Psoas muscle (tissue), 7 donors: ENCODE measurements at regions not wholly inside any gene's neighbourhood (a gene's known extent, or its start where the extent isn't known, plus 50 kb on each side); places are given as distances from the start of the nearest gene placed in this dataset.

Experiments
- ATAC-seq, 4 donors: fragments of 200-7000 bp; cut with Tn5 transposase; one replicate each; pipeline ENCODE4 v1.9.1; 2020; ENCODE audit warnings: moderate library complexity in 3 of 4, mild to moderate bottlenecking in 2 of 4
- DNase-seq, 2 donors: peaks; one replicate each; pipeline ENCODE4 v3.0.0-alpha.2; 2020
- H3K27ac ChIP-seq: fragments of 200-600 bp; one replicate; pipeline ENCODE4 v1.8.0; 2022
- H3K27me3 ChIP-seq, 3 donors: fragments of 200-600 bp in 1 of 3; one replicate each; pipeline versions ENCODE4 v1.6.1 to v1.8.0; 2013 to 2022; ENCODE audit warnings: low read length in 2 of 3, mild to moderate bottlenecking in 2 of 3, moderate library complexity in 1 of 3; ENCODE audit not compliant: insufficient read depth in 3 of 3
- H3K36me3 ChIP-seq, 2 donors: fragments of 200-600 bp in 1 of 2; one replicate each; pipeline versions ENCODE4 v1.6.1 to v1.8.0; 2013 to 2022; ENCODE audit warnings: low read depth in 1 of 2, mild to moderate bottlenecking in 1 of 2, moderate library complexity in 1 of 2; ENCODE audit not compliant: insufficient read depth in 1 of 2
- H3K4me1 ChIP-seq: fragments of 200-600 bp; one replicate; pipeline ENCODE4 v1.8.0; 2022
- H3K4me3 ChIP-seq: fragments of 200-600 bp; one replicate; pipeline ENCODE4 v1.8.0; 2022; ENCODE audit warnings: mild to moderate bottlenecking
- H3K9me3 ChIP-seq: fragments of 200-600 bp; one replicate; pipeline ENCODE4 v1.8.0; 2022
- WGBS, 3 donors: extraction: QIAGEN DNeasy Blood & Tissue Kit; methylation state at CpG; one replicate each; pipeline versions ENCODE4 v1.1.6 to v1.1.7; 2013; 5-methylcytosine and 5-hydroxymethylcytosine counted together
- intact Hi-C, 2 donors: fragments of 100-400 bp; cut with DNase I; formaldehyde crosslinking; loops; one replicate each; pipeline versions ENCODE4 v1.11.0 to v1.14.2; 2022
- TF ChIP-seq, protein P1 (sequence below): fragments of 200-600 bp; IDR thresholded peaks from one replicate; pipeline ENCODE4 v1.8.0; 2022; ENCODE audit warnings: antibody characterized with exemption
- donor health status: healthy with polysubstance abuse.
- donor health status: DM: no; HTN: no; CAD: no; lungs with moderate emphysema.
- donor health status: Bipolar disorder and iron deficiency.
- donor health status: healthy.
- donor health status: DM: yes; HTN: yes; CAD: no.
- donor health status: DM: no; HTN: no; CAD: no.
- donor health status: DM: yes; HTN: yes; CAD: no.

DNA sequence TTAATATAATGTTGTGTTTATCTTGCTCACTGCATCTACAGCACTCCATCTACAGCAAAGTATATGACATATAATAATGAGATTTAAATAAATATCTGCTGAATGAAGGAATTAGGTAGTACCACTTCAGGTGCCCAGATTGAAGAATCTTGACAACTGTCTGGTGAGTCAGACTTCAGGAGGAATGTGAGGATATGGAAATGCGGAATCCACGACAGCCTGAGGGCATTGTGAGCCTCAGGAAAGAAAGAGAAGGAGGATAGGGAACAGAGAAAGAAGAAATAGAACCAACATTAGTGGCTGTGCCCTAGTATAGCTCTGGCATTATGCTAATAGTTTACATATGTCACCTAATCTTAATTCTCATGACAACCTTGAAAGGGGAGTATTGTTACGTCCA lies 304.4 kb downstream of the AASDHPPT start:
- Histone ChIP-seq H3K36me3 (no peaks in the 10 kb centered on the region), H3K9me3 (no peaks in the 10 kb centered on the region), H3K27me3 (no peaks in the 10 kb centered on the region), H3K27ac (no peak overlapping the region), H3K4me1 (no peaks in the 10 kb centered on the region), H3K4me3 (no peak overlapping the region)
- no peak for ATAC-seq
- 83 to 85% (median 84%) methylated on average over 3 of the region's 3 CpGs for WGBS, 3 donors
- no peak for DNase-seq
- TF ChIP-seq, protein P1, sequence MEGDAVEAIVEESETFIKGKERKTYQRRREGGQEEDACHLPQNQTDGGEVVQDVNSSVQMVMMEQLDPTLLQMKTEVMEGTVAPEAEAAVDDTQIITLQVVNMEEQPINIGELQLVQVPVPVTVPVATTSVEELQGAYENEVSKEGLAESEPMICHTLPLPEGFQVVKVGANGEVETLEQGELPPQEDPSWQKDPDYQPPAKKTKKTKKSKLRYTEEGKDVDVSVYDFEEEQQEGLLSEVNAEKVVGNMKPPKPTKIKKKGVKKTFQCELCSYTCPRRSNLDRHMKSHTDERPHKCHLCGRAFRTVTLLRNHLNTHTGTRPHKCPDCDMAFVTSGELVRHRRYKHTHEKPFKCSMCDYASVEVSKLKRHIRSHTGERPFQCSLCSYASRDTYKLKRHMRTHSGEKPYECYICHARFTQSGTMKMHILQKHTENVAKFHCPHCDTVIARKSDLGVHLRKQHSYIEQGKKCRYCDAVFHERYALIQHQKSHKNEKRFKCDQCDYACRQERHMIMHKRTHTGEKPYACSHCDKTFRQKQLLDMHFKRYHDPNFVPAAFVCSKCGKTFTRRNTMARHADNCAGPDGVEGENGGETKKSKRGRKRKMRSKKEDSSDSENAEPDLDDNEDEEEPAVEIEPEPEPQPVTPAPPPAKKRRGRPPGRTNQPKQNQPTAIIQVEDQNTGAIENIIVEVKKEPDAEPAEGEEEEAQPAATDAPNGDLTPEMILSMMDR, result no peak
- intact Hi-C loops, result no loop called here

DNA sequence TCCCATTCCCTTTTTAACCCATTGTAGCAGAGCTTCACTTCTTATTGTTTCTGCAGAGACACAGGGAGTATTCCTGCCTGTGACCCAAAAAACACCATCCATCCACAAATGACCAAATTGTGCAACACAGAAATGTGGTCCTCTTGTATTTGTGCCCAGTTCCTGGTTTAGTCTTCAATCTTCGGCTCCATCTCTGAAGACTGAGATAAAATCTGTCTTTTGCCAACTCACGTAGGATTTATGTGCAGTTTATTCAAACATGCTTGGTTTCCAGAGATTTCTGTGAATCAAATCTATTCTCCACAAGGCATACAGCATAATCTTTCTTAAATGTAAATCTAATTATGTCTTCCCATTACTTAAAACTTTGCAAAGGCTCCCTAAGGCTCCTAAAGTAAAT lies 307.0 kb downstream of the AASDHPPT start:
- Histone ChIP-seq H3K4me3 (no peak overlapping the region), H3K4me1 (no peaks in the 10 kb centered on the region), H3K27me3 (no peaks in the 10 kb centered on the region), H3K27ac (no peak overlapping the region), H3K36me3 (no peaks in the 10 kb centered on the region), H3K9me3 (no peaks in the 10 kb centered on the region)
- intact Hi-C loops, result no loop called here
- ATAC-seq (no peak), DNase-seq (no peak)
- TF ChIP-seq, protein P1, result no peak
- WGBS, 3 donors, result 72 to 79% (median 77%) methylated on average over 2 of the region's 2 CpGs

DNA sequence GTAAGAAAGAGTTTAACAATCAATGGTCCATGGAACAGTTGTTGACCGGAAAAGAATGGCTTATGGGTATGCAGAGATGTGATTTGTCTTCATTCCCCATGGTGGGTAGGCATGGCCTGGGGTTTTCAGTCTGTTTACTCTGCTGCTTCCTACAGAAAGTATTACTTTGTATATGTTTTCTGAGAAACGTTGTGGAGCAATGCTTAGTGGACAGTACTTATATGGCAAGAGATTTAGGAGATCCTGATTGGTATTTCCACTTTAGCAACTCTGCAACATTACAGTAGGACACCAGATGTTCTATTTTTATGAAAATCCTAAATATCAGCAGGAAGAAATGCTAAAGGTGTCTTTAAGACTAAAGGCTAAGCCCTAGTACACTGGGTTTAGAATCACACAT lies 309.1 kb downstream of the AASDHPPT start:
- TF ChIP-seq, protein P1, result no peak
- WGBS, 3 donors, result 77 to 82% (median 79%) methylated on average over 2 of the region's 2 CpGs

DNA sequence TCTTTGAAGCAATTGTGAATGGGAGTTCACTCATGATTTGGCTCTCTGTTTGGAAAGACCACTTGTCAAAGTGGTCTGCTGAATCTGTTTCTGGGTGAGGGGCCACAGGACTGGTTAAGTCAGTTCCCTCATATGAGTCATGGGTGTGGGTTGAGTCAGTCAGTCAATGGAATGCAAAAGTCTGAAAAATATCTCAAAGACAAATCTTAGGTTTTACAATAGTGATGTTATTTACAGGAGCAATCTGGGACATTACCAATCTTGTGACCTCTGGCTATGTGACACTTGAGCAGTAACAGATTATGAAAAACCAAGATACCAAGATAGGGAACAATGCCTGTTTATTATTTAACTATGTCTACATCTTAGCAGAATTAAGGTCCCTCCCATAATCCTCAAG lies 311.6 kb downstream of the AASDHPPT start:
- no peaks in the 10 kb centered on the region for H3K9me3 ChIP-seq
- no peak overlapping the region for H3K4me3 ChIP-seq
- H3K27me3 ChIP-seq, result no peaks in the 10 kb centered on the region
- DNase-seq, result no peak
- H3K36me3 ChIP-seq, result no peaks in the 10 kb centered on the region
- ATAC-seq, result no peak
- no peaks in the 10 kb centered on the region for H3K4me1 ChIP-seq
- H3K27ac ChIP-seq, result no peak overlapping the region
- TF ChIP-seq, protein P1, result no peak
- intact Hi-C loops, result no loop called here

More for the DNA sequence above, 309.1 kb downstream of the AASDHPPT start:
- Histone ChIP-seq H3K36me3 (no peaks in the 10 kb centered on the region), H3K9me3 (no peaks in the 10 kb centered on the region), H3K4me3 (no peak overlapping the region), H3K27ac (no peak overlapping the region), H3K4me1 (no peaks in the 10 kb centered on the region), H3K27me3 (no peaks in the 10 kb centered on the region)
- ATAC-seq (no peak), DNase-seq (no peak)
- intact Hi-C loops, result no loop called here

DNA sequence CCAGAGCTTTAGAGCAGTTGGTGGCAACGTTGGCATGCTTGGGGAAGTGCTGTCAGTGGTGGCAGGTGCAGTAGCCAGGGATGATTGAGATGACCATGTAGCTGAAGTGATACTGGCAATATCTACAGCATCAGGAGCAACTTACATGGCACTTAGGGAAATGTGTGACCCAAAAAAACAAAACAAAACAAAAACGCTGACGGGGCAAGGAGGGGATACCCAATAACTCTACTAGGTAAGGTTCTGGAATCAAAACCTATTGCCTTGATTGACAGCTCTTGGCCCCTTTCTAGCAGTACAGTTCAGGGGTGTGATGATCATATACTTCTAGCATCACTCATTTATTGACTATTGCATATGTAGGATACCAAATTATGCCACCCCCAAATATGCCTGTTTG lies 312.6 kb downstream of the AASDHPPT start:
- 72 to 84% (median 78%) methylated on average over 3 of the region's 3 CpGs for WGBS, 3 donors
- intact Hi-C loops, result no loop called here
- Histone ChIP-seq H3K4me1 (no peaks in the 10 kb centered on the region), H3K27me3 (no peaks in the 10 kb centered on the region), H3K4me3 (no peak overlapping the region), H3K36me3 (no peaks in the 10 kb centered on the region), H3K27ac (no peak overlapping the region), H3K9me3 (no peaks in the 10 kb centered on the region)
- TF ChIP-seq, protein P1, result no peak
- no peak for DNase-seq
- ATAC-seq, result no peak
